Stimulated activated CD4-positive, alpha-beta T cell treated with anti-CD3 and anti-CD28 coated beads, TNF-alpha, amount 100 ng/mL, for 1 hour (primary cell): ENCODE measurements at regions not wholly inside any gene's neighbourhood (a gene's known extent, or its start where the extent isn't known, plus 50 kb on each side); places are given as distances from the start of the nearest gene placed in this dataset.

ENCODE experiments used
- DNase-seq, 3 donors: peaks; one replicate each; pipeline ENCODE4 v3.0.0-alpha.2; 2020; ENCODE audit warnings: low read depth in 3 of 3, low spot score in 1 of 3

DNA sequence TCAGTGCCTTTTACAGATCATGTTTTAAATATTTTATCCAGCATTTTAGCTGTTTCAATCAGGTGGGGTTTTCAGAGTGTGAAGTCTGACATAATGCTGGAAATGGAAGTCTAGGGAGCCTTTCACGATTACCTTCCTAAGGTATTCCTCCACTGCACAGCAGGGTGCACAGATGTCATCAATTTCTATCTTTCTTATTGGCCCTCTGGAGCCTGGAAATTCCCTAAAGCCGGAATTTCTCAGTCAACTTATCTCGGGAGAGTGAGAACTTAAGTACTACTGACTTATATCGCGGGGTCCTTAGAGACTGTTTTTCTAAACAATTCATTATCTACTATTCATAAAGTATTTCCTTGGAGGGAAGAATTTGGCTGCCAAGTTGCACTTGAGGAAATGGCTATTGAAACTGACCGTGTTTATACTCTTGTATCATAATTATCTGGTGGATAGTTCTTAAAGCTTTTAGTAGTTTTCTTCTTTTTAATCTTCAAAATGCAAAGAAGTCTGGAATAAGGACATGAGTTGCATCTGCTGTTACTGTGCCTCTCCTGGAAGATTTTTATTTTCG, 311.8 kb upstream of the B3GALT2 start:
- DNase-seq: no peak

DNA sequence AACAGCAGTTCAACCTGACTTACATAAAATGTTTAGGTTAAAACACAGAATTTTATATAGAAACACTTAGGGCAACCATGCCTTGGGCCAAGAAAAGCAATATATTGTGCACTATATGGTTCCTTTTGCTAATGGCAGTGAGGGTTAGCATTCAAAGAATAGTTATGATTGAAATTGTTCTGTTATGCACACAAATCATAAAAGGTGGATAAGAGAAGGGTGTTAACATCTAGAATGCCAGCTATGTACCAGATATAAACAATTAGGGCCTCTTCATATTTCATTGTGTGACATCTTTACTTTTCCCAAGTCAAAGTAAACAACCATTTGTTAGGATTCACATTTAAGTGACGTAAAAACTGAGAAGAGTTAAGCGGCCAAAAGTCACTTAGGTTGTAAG, 308.0 kb upstream of the B3GALT2 start:
- no peak for DNase-seq

DNA sequence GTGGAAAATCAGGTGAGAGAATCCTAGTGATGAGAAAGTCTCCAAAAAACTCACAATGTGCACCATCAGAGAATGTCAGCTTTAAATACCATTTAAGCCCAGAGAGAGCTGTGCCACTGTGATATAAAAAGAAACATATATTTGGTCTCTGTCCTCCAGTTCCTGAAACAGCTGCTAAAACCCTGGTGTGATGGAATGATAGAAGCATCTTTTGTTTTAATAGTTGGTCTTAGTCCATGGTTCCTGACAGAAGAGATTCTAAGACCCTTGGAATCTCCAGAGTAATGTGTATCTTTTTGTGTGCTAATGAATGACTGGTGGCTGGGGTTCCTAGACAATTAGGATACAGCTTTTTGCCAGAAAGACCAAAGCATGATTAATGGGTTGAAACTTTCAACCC, 302.8 kb upstream of the B3GALT2 start:
- DNase-seq: no peak

GRCh38 chr1:193487722-193488121, 301.3 kb upstream of the B3GALT2 start:
- no peak for DNase-seq

DNA sequence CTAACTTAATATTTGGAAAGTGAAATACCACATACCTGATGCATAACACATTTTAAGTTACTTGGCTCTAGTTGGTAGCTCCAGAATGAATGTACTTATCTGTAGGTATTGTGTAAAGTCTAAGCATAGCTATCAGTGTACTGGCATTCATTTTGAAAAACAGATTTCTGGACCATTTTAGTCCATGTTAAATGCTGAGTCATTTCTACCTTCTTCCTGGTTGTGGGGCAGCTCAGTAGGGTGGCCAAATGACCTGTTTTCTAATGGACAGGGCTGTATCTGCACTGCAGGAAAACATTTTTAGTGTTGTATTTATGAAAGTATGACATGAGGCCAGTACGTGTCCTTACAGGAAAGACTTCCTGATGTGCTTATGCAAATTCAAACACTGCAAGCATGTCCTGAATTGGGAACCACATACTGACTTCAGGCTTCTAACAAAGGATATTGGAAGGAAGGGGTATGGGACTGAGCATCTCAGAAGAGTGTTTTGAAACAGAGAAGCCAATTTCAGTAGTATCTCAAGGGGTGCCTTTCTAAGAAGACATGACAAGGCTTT, 300.3 kb upstream of the B3GALT2 start:
- no peak for DNase-seq

DNA sequence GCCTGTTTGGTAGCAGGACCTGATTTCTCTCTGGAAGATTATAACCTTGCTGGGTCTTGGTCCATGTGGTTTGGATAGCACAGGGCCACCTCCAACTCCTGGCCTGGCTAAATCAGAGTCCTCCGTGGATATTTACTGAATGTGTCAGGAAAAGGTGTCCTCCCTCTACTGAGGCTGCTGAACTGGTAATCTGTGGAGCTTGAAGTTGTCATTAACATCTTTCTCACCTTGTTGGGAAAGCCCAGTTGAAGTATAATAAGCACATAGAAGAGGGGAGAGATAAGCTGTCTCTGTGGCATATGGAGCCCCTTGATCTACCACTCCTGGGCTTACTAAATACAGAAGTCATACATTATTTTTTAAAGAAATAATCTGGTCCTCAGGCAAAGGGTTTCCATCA, 294.3 kb upstream of the B3GALT2 start:
- DNase-seq: no peak

DNA sequence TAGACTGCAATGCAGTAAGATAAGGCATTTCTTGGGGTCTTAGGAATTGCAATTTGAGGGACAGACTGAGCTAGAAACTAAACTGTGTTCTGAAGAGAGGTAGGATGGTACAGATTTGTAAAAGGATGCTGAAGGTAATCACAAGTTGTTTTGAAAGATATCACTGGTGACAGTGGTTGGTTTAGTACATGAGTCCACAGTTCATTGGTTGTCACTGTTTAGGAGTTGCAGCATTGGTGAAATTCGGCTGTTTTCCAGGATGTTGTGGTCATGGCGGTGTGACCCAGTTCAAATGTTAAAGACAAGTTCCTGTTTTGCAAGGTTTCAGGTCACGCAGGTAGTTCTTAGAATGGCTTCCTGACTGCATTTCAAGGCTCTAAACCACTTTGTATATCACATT, 292.8 kb upstream of the B3GALT2 start:
- peak; percentile 12 to 65 (median 55) for DNase-seq

- no peak for DNase-seq
Observed at GRCh38 chr1:193476748-193477147, 290.3 kb upstream of the B3GALT2 start.

GRCh38 chr1:193473932-193474331, 287.5 kb upstream of the B3GALT2 start:
- DNase-seq: no peak

DNA sequence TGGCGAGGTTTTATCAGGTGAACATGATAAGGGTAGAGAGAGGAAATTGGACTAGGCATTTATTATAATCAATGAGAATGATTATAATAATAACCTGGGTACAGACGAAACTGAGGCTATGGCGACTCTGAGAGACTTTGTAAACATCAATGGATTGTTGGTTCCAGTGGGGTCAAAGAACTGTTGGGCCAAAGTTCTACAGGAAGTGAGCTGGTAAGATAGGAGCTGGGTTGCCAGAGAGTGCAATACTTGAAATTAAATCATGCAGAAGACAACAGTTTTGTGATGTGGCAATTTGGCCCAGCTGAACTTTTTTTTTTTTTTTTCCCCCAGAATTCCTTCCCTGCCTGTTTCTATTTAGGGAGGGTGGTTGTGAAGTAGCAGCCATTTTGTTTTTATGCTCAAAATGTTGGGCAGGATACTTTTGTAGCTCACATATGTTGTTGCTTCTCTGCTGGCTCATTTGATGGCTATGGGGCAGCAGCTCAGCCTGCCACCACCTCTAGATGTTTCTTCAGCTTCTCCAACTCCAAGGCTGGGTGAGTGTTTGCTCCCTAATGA, 286.5 kb upstream of the B3GALT2 start:
- no peak for DNase-seq

DNA sequence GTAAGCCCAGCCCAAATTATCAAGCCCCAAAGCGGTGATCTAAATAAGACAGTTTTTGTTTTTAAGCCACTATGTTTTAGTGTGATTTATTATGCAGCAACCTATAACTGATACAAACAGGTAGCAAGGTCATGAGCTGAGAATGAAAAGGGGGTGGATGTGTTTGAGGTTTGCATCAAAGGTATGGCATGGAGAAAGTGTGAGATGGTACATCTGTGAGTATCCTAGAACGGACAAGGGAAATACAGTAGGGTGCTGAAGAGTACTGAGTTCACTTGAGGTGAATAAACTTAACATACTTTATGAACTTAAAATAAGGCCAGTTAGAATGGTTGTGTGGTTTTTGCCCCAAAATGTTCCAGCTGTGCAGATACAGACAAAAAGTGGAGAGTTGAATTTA, 286.0 kb upstream of the B3GALT2 start:
- no peak for DNase-seq

- DNase-seq: no peak
Observed at GRCh38 chr1:193471981-193472380, 285.6 kb upstream of the B3GALT2 start.

- DNase-seq: no peak
Observed at GRCh38 chr1:193463326-193463932, 277.0 kb upstream of the B3GALT2 start.

GRCh38 chr1:193462629-193463320, 276.4 kb upstream of the B3GALT2 start:
- DNase-seq: no peak

GRCh38 chr1:193458628-193459027, 272.2 kb upstream of the B3GALT2 start:
- no peak for DNase-seq

GRCh38 chr1:193457676-193458075, 271.3 kb upstream of the B3GALT2 start:
- peak in 1 of 3 donors; percentile 1 for DNase-seq

GRCh38 chr1:193456811-193457280, 270.4 kb upstream of the B3GALT2 start:
- DNase-seq: no peak

DNA sequence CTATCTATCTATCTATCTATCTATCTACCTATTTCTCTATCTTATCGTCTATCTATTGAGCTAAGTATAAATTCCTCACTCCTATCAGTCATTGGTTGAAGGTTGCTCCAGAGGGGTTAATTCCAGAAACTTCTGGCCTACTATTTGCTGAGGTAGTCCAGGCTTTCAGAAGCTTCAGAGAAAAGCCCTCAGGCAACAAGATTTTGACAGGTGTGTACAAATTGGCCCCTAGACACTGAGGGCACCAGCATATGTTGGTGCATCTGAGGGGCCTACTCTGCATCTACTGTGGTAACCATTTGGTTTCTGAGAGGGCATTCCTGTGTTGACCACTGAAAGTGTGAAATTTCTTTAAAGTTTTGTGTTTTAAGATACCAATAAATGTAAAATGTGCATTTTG, 265.2 kb upstream of the B3GALT2 start:
- DNase-seq: no peak

DNA sequence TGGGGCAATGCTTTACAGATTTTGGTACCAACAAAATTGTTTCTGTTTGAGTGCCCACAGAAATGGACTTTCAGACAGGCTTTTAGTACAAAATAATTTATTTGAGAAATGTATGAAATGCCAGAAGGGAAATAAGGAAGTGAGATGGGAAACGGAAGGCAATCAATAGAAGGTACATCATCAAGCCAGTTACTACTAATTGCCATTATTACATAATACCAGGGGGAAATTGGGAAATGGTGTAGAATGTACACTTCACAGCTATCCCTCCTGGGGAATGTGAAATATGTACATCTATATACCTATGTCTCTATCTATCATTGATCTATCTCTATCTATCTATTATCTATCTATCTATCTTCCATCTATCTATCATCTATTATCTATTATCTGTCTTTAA, 264.6 kb upstream of the B3GALT2 start:
- DNase-seq: no peak

DNA sequence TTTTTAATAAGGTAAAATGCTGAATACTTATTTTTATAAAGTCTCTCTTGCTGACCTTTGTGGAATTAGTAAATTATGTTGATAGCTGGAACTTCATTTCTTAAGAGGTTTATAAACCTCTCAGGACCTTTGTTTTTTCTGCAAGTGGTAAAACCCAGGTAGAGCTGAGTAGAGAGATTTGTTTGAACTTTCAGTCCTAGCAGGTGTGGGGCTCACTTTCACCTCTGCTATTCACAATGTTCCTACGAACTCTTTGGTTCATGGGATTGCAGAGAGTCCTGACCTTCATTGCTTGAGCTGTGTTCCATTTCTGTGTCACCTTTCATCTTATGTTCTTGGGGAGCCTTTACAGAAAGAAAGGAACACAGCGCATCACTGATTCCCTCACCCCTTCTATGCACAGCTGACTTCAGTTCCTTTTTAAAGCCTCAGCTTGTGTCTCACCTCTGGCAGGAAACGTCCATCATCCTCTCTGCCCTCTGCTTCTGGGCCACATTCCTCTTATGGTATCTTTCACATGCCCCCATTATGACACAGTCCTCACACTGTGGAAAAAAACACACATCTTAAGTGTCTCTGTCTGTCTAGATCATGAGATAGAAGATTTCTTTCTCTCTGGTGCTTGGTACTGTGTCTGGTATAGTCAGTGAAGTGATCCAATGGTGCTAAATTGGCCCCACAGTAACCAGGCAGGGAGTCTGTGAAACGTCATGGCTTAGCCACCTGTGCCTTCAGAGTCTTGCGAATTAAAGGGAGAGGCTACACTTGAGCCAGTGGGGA, 262.5 kb upstream of the B3GALT2 start:
- DNase-seq: no peak

GRCh38 chr1:193443886-193444285, 257.5 kb upstream of the B3GALT2 start:
- no peak for DNase-seq
